ENCODE measurements at regions not wholly inside any gene's neighbourhood (a gene's known extent, or its start where the extent isn't known, plus 50 kb on each side); places are given as distances from the start of the nearest gene placed in this dataset.

DNA sequence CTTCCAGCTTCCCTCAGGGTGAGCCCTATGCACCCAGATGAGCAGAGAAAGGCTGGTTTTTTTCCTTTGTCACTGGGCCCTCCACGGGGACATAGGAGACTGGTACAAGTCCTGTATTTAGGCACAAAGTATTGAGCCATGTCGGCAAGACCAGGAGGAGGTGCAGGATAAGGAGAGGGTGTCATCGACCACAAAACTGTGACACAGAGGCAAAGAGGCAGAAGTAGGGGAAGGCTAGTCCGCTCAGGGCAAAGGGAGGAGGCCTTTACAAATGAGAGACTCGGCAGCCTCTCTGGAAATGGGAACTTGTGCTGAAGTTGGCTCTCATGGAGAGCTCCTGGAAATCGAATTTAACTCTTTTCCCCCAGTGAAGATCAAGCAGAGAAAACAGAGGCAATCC, 70.7 kb upstream of the CAMK1G start:
- no peak for DNase-seq (ENCODE audit: low spot score in 2 of 2)
- no peaks in the 10 kb centered on the region for H3K4me1 ChIP-seq
- no peaks in the 10 kb centered on the region for H3K27me3 ChIP-seq (ENCODE audit: low read depth)
- H3K4me3 ChIP-seq = no peak overlapping the region
- H3K9me3 ChIP-seq = no peaks in the 10 kb centered on the region
- in situ Hi-C loops (cut with MboI; ENCODE audit: low sequenced_read_pairs) = no loop called here
- H3K36me3 ChIP-seq (replicated peaks) = no peaks in the 10 kb centered on the region

DNA sequence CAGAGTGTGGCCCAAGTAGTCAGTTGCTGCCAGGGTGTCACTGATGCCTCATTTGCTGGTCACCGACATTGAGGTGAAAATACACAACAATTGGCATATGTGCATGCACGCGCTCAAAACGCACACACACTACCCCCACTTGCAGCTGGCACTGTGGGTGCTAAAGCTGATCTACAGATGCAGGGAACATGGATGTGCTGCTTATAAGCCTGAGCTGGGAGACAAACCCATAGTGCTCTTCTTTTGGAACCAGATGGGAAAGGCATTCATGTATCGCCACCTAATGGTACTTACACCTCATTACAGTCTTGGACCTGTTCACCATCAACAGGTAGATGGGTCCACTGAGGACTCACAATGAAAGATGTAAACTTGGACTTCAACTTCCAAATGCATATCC, 70.3 kb upstream of the CAMK1G start:
- Histone ChIP-seq H3K9me3 (no peaks in the 10 kb centered on the region), H3K36me3 (replicated peaks) (no peaks in the 10 kb centered on the region), H3K27me3 (ENCODE audit: low read depth) (no peaks in the 10 kb centered on the region), H3K4me3 (no peak overlapping the region), H3K4me1 (no peaks in the 10 kb centered on the region)
- DNase-seq (ENCODE audit: low spot score in 2 of 2) = peak; percentile 32 to 66
- in situ Hi-C loops (cut with MboI; ENCODE audit: low sequenced_read_pairs) = no loop called here

- peak in 1 of 2 experiments; percentile 20 for DNase-seq (ENCODE audit: low spot score in 2 of 2)
- no peaks in the 10 kb centered on the region for H3K27me3 ChIP-seq (ENCODE audit: low read depth)
- in situ Hi-C loops (cut with MboI; ENCODE audit: low sequenced_read_pairs) = no loop called here
- H3K4me1 ChIP-seq = no peaks in the 10 kb centered on the region
- H3K4me3 ChIP-seq = no peak overlapping the region
- no peaks in the 10 kb centered on the region for H3K36me3 ChIP-seq (replicated peaks)
- no peaks in the 10 kb centered on the region for H3K9me3 ChIP-seq
Observed at GRCh38 chr1:209516771-209517680, 66.5 kb upstream of the CAMK1G start.

DNA sequence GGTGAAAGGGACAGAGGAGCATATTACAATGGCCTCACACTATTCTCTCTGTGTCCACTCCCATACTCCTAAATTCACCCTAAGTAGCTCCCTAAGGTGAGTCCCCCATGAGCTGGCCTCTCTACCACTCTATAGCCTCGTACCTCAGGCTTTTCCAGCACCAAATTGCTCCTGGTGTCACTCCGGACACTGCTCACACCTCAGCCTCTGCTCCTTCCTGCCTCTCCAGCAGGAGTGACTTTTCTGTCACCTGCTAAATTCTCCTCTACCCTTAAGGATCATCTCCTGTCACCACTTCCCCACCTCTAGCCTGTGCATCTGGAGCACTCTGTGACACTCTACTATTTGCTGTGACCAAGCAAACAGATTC, 65.8 kb upstream of the CAMK1G start:
- Histone ChIP-seq H3K4me1 (no peaks in the 10 kb centered on the region), H3K4me3 (no peak overlapping the region), H3K27me3 (ENCODE audit: low read depth) (no peaks in the 10 kb centered on the region), H3K9me3 (no peaks in the 10 kb centered on the region), H3K36me3 (replicated peaks) (no peaks in the 10 kb centered on the region)
- in situ Hi-C loops (cut with MboI; ENCODE audit: low sequenced_read_pairs) = no loop called here
- DNase-seq (ENCODE audit: low spot score in 2 of 2) = no peak

DNA sequence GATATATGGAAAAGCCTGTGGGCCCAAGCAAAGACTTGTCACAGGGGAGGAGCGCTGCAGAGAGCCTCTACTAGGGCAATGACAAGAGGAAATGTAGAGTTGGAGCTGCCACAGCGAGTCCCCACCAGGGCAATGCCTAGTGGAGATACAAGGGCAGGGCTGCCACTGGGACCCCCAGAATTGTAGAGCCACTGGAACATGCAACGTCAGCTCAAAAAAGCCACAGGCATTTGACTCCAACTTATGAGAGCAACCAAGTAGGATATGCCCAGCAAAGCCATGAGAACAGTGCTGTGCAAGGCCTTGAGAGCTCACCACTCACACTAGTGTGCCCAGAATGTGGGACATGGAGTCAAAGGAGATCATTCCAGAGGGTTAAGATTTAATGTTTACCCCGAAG, 63.7 kb upstream of the CAMK1G start:
- in situ Hi-C loops (cut with MboI; ENCODE audit: low sequenced_read_pairs) = no loop called here
- no peaks in the 10 kb centered on the region for H3K27me3 ChIP-seq (ENCODE audit: low read depth)
- no peaks in the 10 kb centered on the region for H3K4me1 ChIP-seq
- H3K36me3 ChIP-seq (replicated peaks) = no peaks in the 10 kb centered on the region
- no peak overlapping the region for H3K4me3 ChIP-seq
- no peak for DNase-seq (ENCODE audit: low spot score in 2 of 2)
- H3K9me3 ChIP-seq = no peaks in the 10 kb centered on the region

DNA sequence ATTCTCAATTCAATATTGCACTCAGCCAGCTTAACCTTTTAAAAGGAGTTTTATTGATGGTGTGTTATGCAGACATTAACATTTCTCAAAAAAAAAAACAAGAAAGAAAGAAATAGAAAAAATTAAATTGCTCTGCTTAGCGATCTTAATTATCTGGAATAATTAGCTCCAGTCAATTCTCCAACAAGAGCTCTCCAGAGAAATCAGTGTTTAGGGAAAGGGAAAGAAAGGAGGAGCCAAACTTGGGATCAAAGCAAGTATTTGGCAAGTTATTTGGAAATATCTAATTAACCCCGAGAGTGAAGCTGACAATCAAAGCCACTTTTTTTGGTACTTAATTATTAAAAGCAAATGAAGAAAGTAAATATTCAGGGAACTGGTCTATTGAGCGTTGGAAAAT, 60.7 kb upstream of the CAMK1G start:
- no peaks in the 10 kb centered on the region for H3K4me1 ChIP-seq
- H3K27me3 ChIP-seq (ENCODE audit: low read depth) = 0 out of 2 replicates have a peak, but pooled peaks cover 2% of the 10 kb centered on the region
- no peaks in the 10 kb centered on the region for H3K9me3 ChIP-seq
- in situ Hi-C loops (cut with MboI; ENCODE audit: low sequenced_read_pairs) = no loop called here
- DNase-seq (ENCODE audit: low spot score in 2 of 2) = no peak
- H3K36me3 ChIP-seq (replicated peaks) = no peaks in the 10 kb centered on the region
- H3K4me3 ChIP-seq = no peak overlapping the region

- H3K4me3 ChIP-seq = no peak overlapping the region
- no peaks in the 10 kb centered on the region for H3K4me1 ChIP-seq
- no peaks in the 10 kb centered on the region for H3K36me3 ChIP-seq (replicated peaks)
- H3K9me3 ChIP-seq = no peaks in the 10 kb centered on the region
- H3K27me3 ChIP-seq (ENCODE audit: low read depth) = peaks cover 14% of the 10 kb centered on the region; the same call in 1 of the 2 replicates
- DNase-seq (ENCODE audit: low spot score in 2 of 2) = no peak
- in situ Hi-C loops (cut with MboI; ENCODE audit: low sequenced_read_pairs) = no loop called here
Observed at GRCh38 chr1:209526137-209526536, 57.4 kb upstream of the CAMK1G start.

GRCh38 chr1:209527372-209527771, 56.1 kb upstream of the CAMK1G start:
- H3K36me3 ChIP-seq (replicated peaks) = no peaks in the 10 kb centered on the region
- in situ Hi-C loops (cut with MboI; ENCODE audit: low sequenced_read_pairs) = no loop called here
- peaks cover 14% of the 10 kb centered on the region; the same call in 1 of the 2 replicates for H3K27me3 ChIP-seq (ENCODE audit: low read depth)

DNA sequence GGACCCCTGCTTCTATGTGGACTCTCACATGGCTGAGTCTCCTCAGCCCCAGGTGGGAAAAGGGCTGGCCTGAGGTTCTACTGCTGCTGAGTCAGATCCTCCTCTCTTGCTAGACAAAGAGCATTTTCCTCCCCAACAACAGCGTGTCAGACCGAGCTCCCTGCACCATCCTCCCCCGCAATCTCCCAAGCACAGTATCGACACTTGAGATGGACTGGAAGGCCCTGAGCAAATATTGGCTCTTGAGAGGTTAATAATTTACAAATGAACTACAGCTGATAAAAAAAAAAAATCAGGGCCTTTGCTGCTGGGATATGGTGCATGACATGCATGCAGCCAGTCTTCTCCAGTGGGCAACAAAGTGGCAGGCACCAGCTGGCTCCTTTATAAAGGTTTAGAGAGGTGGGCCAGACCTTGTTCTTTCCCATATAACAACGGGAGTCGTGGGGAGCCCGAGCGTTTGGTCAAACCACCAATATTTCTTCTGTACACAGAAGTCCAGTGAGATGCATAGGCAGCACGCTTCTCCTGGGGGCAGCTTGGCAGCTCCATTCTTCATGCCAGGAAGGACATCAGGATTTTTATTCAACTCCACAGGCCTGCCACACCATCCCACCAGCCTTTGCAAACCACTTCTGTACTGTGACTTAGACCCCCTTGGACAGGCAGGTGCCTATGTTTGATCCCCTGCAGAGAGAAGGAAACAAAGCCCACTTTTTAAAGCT, 55.4 kb upstream of the CAMK1G start:
- Histone ChIP-seq H3K4me3 (no peak overlapping the region), H3K4me1 (no peaks in the 10 kb centered on the region), H3K27me3 (ENCODE audit: low read depth) (peaks cover 14% of the 10 kb centered on the region; the same call in 1 of the 2 replicates), H3K36me3 (replicated peaks) (no peaks in the 10 kb centered on the region), H3K9me3 (no peaks in the 10 kb centered on the region)
- no peak for DNase-seq (ENCODE audit: low spot score in 2 of 2)
- in situ Hi-C loops (cut with MboI; ENCODE audit: low sequenced_read_pairs) = no loop called here

More at GRCh38 chr1:209527372-209527771, 56.1 kb upstream of the CAMK1G start:
- no peaks in the 10 kb centered on the region for H3K4me1 ChIP-seq
- DNase-seq (ENCODE audit: low spot score in 2 of 2) = no peak
- H3K4me3 ChIP-seq = no peak overlapping the region
- no peaks in the 10 kb centered on the region for H3K9me3 ChIP-seq

GRCh38 chr1:209529233-209529632, 54.3 kb upstream of the CAMK1G start:
- in situ Hi-C loops (cut with MboI; ENCODE audit: low sequenced_read_pairs) = no loop called here
- H3K4me1 ChIP-seq = no peaks in the 10 kb centered on the region
- no peak for DNase-seq (ENCODE audit: low spot score in 2 of 2)
- H3K36me3 ChIP-seq (replicated peaks) = no peaks in the 10 kb centered on the region
- no peak overlapping the region for H3K4me3 ChIP-seq
- no peaks in the 10 kb centered on the region for H3K9me3 ChIP-seq
- H3K27me3 ChIP-seq (ENCODE audit: low read depth) = peaks cover 14% of the 10 kb centered on the region; the same call in 1 of the 2 replicates

DNA sequence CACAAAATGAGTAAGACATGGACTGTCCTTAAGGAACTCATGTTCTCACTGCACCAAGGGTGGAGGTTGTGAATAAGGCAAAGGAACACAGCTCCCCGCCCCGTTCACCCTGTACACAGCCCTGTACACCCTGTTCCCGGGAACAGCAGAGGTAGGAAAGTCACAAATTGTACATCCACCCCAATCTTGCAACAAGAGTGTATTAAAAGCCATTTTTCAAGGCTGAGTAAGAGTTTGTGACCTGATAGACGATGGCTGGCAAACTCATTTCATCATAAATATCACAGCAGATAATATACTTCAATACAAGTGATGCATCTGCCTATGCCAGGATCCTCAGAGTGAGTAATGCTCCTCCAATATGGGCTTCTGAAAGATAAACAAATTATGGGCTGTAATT, 52.5 kb upstream of the CAMK1G start:
- no peak overlapping the region for H3K4me3 ChIP-seq
- H3K9me3 ChIP-seq = no peaks in the 10 kb centered on the region
- peaks cover 14% of the 10 kb centered on the region; the same call in 1 of the 2 replicates for H3K27me3 ChIP-seq (ENCODE audit: low read depth)
- no peaks in the 10 kb centered on the region for H3K36me3 ChIP-seq (replicated peaks)
- no peaks in the 10 kb centered on the region for H3K4me1 ChIP-seq
- in situ Hi-C loops (cut with MboI; ENCODE audit: low sequenced_read_pairs) = no loop called here
- no peak for DNase-seq (ENCODE audit: low spot score in 2 of 2)

- peaks cover 16% of the 10 kb centered on the region for H3K27me3 ChIP-seq (ENCODE audit: low read depth)
- no peaks in the 10 kb centered on the region for H3K36me3 ChIP-seq (replicated peaks)
- no peak overlapping the region for H3K4me3 ChIP-seq
- DNase-seq (ENCODE audit: low spot score in 2 of 2) = no peak
- in situ Hi-C loops (cut with MboI; ENCODE audit: low sequenced_read_pairs) = no loop called here
- no peaks in the 10 kb centered on the region for H3K9me3 ChIP-seq
- no peaks in the 10 kb centered on the region for H3K4me1 ChIP-seq
Observed at GRCh38 chr1:209531549-209531948, 52.0 kb upstream of the CAMK1G start.
